Right renal cortex interstitium (tissue), 3 donors: ENCODE measurements at regions not wholly inside any gene's neighbourhood (a gene's known extent, or its start where the extent isn't known, plus 50 kb on each side); places are given as distances from the start of the nearest gene placed in this dataset.
"Not testable (repeated sequence)": the region's sequence is repeated elsewhere in the genome, so short reads cannot be mapped to it uniquely, and the experiment has no call there.

ENCODE experiments used
- DNase-seq, 3 donors: peaks; one replicate each; pipeline ENCODE4 v3.0.0-alpha.2; 2013; ENCODE audit warnings: low read depth in 3 of 3, low spot score in 2 of 3

- DNase-seq, result no peak
Measured at GRCh38 chr1:82079607-82080006, 278.9 kb downstream of the ADGRL2 start.

GRCh38 chr1:82073659-82074058 lies 272.9 kb downstream of the ADGRL2 start:
- DNase-seq, result no peak

- no peak for DNase-seq
Measured at GRCh38 chr1:82073071-82073470, 272.3 kb downstream of the ADGRL2 start.

GRCh38 chr1:82065916-82066315 lies 265.2 kb downstream of the ADGRL2 start:
- no peak for DNase-seq

- DNase-seq, result no peak
Measured at GRCh38 chr1:82064691-82065090, 264.0 kb downstream of the ADGRL2 start.

- no peak for DNase-seq
Measured at GRCh38 chr1:82062206-82062605, 261.5 kb downstream of the ADGRL2 start.

GRCh38 chr1:82059959-82060358 lies 259.2 kb downstream of the ADGRL2 start:
- DNase-seq, result no peak

GRCh38 chr1:82057011-82057410 lies 256.3 kb downstream of the ADGRL2 start:
- no peak for DNase-seq

- not testable (repeated sequence) for DNase-seq
Measured at GRCh38 chr1:82055375-82055774, 254.6 kb downstream of the ADGRL2 start.

- no peak for DNase-seq
Measured at GRCh38 chr1:82052563-82052962, 251.8 kb downstream of the ADGRL2 start.

- DNase-seq, result no peak
Measured at GRCh38 chr1:82048596-82048995, 247.9 kb downstream of the ADGRL2 start.

GRCh38 chr1:82045221-82045620 lies 244.5 kb downstream of the ADGRL2 start:
- DNase-seq, result no peak

- DNase-seq, result no peak
Measured at GRCh38 chr1:82044536-82044935, 243.8 kb downstream of the ADGRL2 start.

GRCh38 chr1:82044111-82044510 lies 243.4 kb downstream of the ADGRL2 start:
- no peak for DNase-seq

- DNase-seq, result no peak
Measured at GRCh38 chr1:82042306-82043060, 241.7 kb downstream of the ADGRL2 start.
